ENCODE measurements at regions not wholly inside any gene's neighbourhood (a gene's known extent, or its start where the extent isn't known, plus 50 kb on each side); places are given as distances from the start of the nearest gene placed in this dataset.

DNA sequence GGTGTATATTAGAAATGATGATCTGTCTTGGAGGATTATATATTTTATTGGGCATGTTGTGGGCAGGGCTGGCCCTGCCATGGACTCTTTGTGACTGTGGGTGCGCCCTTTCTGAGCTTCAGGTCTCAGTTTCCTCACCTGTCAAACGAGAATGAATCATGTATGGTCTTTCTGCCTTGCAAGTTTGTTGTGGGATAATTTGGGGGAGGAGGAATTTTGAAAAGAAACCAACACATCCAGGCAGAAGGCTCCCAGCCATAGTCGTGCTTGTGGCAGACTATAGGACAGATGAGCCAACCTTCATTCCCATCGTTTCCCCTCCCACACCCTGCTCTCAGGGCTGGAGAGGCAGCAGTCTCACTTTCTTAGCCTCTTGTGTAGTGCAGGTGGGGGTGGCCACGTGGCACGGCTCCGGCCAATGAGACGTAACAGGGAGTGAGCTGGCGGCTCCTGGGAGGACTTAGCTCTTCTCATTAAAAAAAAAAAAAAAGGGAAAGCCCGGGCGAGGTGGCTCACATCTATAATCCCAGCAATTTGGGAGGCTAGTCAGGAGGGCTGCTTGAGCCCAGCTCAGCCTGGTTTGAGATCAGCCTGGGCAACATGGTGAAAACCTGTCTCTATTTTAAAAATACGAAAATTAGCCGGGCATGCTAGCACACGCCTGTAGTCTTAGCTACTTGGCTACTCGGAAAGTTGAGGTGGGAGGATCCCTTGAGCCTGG is 63.1 kb downstream of the RHOB start:
- Histone ChIP-seq H3K79me2 (ENCODE audit: control insufficient read depth, insufficient read depth, low read length) (no peaks in the 10 kb centered on the region), H4K20me1 (replicated peaks; ENCODE audit: control insufficient read depth, extremely low read depth, insufficient read depth, low read length) (no peaks in the 10 kb centered on the region), H3K36me3 (ENCODE audit: control insufficient read depth in 2 of 2, extremely low read depth in 1 of 2, insufficient read depth in 2 of 2, low read length in 2 of 2) (no peaks in the 10 kb centered on the region), H3K27ac (ENCODE audit: insufficient read depth, low read depth, low read length) (no peak overlapping the region), H3K9me1 (replicated peaks; ENCODE audit: control insufficient read depth, extremely low read depth, insufficient read depth, low read length) (no peaks in the 10 kb centered on the region), H2AFZ (ENCODE audit: low read depth, low read length) (no peak overlapping the region), H3K9ac (replicated peaks; ENCODE audit: extremely low read depth, insufficient read depth, low read length) (no peak overlapping the region), H3K4me1 (ENCODE audit: control insufficient read depth, extremely low read depth, insufficient read depth, low read length) (peaks cover 10% of the 10 kb centered on the region), H3K27me3 (ENCODE audit: control insufficient read depth in 2 of 2, insufficient read depth in 2 of 2, low read length in 2 of 2) (no peaks in the 10 kb centered on the region), H3K4me3 (replicated peaks in 1 of 3; ENCODE audit: insufficient read depth in 1 of 3, low read depth in 1 of 3, low read length in 3 of 3) (no peak overlapping the region), H3K9me3 (replicated peaks; ENCODE audit: control insufficient read depth, insufficient read depth, low read length) (no peaks in the 10 kb centered on the region), H3K4me2 (ENCODE audit: insufficient read depth, low read length) (no peak overlapping the region)
- TF ChIP-seq FOS (IDR thresholded peaks at IDR 0.05; ENCODE audit: borderline replicate concordance, insufficient read depth, low read length) (no peak), POLR2AphosphoS5 (IDR thresholded peaks at IDR 0.05; ENCODE audit: insufficient read depth, low read depth, low read length) (no peak), CTCF (IDR thresholded peaks at IDR 0.05; ENCODE audit: extremely low read depth in 1 of 2, insufficient read depth in 1 of 2, low read depth in 1 of 2, low read length in 2 of 2) (no peak)
- dilution Hi-C loops (cut with MboI; ENCODE audit: extremely low pct_ligation_motif_present, low sequenced_read_pairs) (no loop called here), intact Hi-C loops (cut with micrococcal nuclease) (no loop called here)
- DNase-seq (ENCODE audit: low read depth, low spot score) (no peak), FAIRE-seq (peak; percentile 53)
- BruUV-seq (replicated peaks), result no TSS peak
- CTCF ChIA-PET, result interaction anchor here (1.2 to 2.0 kb wide), 3 partner anchors 14 to 66 kb away, joined by 3 to 4 read pairs (median 4); no protein-coding TSS in a partner anchor
- POLR2A ChIA-PET, result interaction anchor here (1.4 kb wide), 1 partner anchor 63 kb away, joined by 5 read pairs; the partner anchor contains the start of gene RHOB

GRCh38 chr2:20511130-20511529 is 64.3 kb downstream of the RHOB start:
- POLR2A ChIA-PET, result interaction anchor here (1.4 kb wide), 1 partner anchor 64 kb away, joined by 5 read pairs; the partner anchor contains the start of gene RHOB

More at GRCh38 chr2:20511130-20511529, 64.3 kb downstream of the RHOB start:
- CTCF ChIA-PET, result interaction anchor here (1.0 to 2.0 kb wide), 4 partner anchors 13 to 67 kb away, joined by 3 to 4 read pairs (median 4); no protein-coding TSS in a partner anchor
- H3K9me3 ChIP-seq (replicated peaks; ENCODE audit: control insufficient read depth, insufficient read depth, low read length), result no peaks in the 10 kb centered on the region
- H3K27ac ChIP-seq (ENCODE audit: insufficient read depth, low read depth, low read length), result no peak overlapping the region
- TF ChIP-seq GATA2 (IDR thresholded peaks at IDR 0.05; ENCODE audit: insufficient read depth, insufficient read length, low read depth, low read length), result no peak
- no peaks in the 10 kb centered on the region for H3K9me1 ChIP-seq (replicated peaks; ENCODE audit: control insufficient read depth, extremely low read depth, insufficient read depth, low read length)
- H3K36me3 ChIP-seq (ENCODE audit: control insufficient read depth in 2 of 2, extremely low read depth in 1 of 2, insufficient read depth in 2 of 2, low read length in 2 of 2), result no peaks in the 10 kb centered on the region
- no peak overlapping the region for H2AFZ ChIP-seq (ENCODE audit: low read depth, low read length)
- H3K4me3 ChIP-seq (replicated peaks in 1 of 3; ENCODE audit: insufficient read depth in 1 of 3, low read depth in 1 of 3, low read length in 3 of 3), result no peak overlapping the region
- intact Hi-C loops (cut with micrococcal nuclease) (no loop called here), dilution Hi-C loops (cut with MboI; ENCODE audit: extremely low pct_ligation_motif_present, low sequenced_read_pairs) (no loop called here)
- BruUV-seq (replicated peaks), result no TSS peak
- no peak overlapping the region for H3K9ac ChIP-seq (replicated peaks; ENCODE audit: extremely low read depth, insufficient read depth, low read length)
- peaks cover 21% of the 10 kb centered on the region for H3K4me1 ChIP-seq (ENCODE audit: control insufficient read depth, extremely low read depth, insufficient read depth, low read length)
- H4K20me1 ChIP-seq (replicated peaks; ENCODE audit: control insufficient read depth, extremely low read depth, insufficient read depth, low read length), result no peaks in the 10 kb centered on the region
- H3K27me3 ChIP-seq (ENCODE audit: control insufficient read depth in 2 of 2, insufficient read depth in 2 of 2, low read length in 2 of 2), result no peaks in the 10 kb centered on the region
- no peak overlapping the region for H3K4me2 ChIP-seq (ENCODE audit: insufficient read depth, low read length)
- H3K79me2 ChIP-seq (ENCODE audit: control insufficient read depth, insufficient read depth, low read length), result no peaks in the 10 kb centered on the region
- no peak for DNase-seq (ENCODE audit: low read depth, low spot score)
- no peak for FAIRE-seq

All from endothelial cell of umbilical vein (primary cell).